ENCODE measurements at regions not wholly inside any gene's neighbourhood (a gene's known extent, or its start where the extent isn't known, plus 50 kb on each side); places are given as distances from the start of the nearest gene placed in this dataset.
"Not testable (repeated sequence)": the region's sequence is repeated elsewhere in the genome, so short reads cannot be mapped to it uniquely, and the experiment has no call there.

DNA sequence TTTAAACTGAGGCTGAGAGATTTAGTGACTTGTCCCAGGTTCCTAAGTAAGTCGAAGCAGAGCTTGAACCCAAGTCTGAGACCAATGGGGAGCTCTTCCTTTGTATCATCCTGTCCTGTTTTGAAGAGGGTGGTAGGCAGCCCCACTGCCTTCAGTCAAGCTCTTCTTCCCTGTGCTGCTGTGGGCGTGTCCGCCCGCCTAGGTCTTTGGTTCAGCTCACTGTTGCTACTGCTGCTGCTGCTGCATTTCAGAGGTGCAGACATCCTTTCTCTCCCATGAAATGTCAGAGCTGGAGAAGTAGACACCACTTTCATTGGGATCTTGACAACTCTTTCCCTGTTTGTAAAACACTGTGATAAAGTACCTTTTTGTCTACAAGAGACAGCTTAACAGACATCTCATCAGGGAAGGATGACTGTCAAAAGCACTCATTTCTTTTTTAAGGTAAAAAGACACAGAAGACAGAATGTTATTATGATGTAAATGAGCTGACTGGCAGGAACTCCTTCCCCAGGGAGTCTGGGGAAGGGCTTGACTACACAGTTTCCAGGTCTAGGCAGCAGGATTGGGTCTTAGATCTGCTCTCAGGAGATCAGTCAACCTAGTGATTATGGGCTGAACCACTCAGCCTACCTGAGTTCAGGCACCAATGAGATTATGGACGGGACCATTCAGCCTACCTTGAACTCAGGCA lies 91.7 kb upstream of the TRIB2 start:
- no peak for TF ChIP-seq CTCF (IDR thresholded peaks at IDR 0.05)
- no peak for DNase-seq (ENCODE audit: low spot score)
- Histone ChIP-seq H3K4me3 (no peak overlapping the region), H3K27ac (no peak overlapping the region)

GRCh38 chr2:12628541-12628940 lies 88.2 kb upstream of the TRIB2 start:
- H3K27ac ChIP-seq; DNase-seq (ENCODE audit: low spot score); H3K4me3 ChIP-seq: not testable (repeated sequence)

DNA sequence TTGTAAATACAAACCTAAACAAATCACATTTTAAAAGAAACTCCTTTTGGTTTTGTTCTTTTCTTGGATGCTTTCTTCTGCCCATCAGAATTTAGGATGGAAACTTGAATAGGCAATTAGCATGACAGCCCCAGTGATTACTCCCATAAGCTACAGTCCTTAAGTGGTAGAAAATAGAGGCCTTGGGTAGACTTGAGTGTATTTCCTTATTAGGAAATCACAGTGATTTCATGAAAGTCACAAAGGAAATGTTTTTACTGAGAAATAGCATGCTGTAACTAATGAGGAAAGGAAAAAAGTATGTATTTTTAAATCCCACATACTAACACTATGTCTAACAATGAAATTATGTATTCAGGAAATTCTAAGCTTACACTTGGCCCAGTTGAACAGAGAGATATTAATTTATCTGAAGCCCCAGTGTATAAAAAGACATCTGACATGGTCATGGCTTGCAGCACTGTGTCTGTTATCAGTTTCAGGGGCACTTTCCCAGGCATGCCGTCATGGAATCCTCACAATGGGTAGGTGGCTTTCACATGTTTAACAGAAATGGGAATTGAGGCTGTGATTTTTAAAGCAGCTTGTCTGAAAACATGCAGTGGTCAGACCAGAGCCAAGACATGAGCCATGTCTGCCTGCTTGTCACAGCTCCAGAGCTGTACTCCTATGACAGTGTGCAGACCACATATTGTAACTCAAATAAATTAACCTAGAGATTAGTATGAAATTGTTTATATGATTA lies 79.7 kb upstream of the TRIB2 start:
- Histone ChIP-seq H3K4me3 (no peak overlapping the region), H3K27ac (peak overlapping the region in 1 of 2 donors; percentile 5)
- no peak for DNase-seq (ENCODE audit: low spot score)
- TF ChIP-seq CTCF (IDR thresholded peaks at IDR 0.05) = no peak

DNA sequence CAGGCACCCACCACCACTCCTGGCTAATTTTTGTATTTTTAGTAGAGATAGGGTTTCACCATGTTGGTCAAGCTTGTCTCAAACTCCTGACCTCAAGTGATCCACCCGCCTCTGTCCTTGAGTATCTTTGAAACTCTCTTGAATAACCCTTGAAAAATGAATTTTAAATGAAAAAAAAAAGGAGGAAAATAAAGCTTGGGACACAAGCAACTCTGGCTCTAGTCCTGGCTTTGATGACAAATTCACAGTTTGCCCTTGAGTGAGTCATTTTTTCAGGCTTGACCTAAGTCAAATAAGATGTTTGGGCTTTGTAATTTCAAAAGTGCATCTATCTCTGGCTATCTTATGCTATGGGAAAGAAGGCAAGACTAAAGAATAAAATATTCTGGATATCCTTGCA lies 79.0 kb upstream of the TRIB2 start:
- H3K27ac ChIP-seq = no peak overlapping the region

DNA sequence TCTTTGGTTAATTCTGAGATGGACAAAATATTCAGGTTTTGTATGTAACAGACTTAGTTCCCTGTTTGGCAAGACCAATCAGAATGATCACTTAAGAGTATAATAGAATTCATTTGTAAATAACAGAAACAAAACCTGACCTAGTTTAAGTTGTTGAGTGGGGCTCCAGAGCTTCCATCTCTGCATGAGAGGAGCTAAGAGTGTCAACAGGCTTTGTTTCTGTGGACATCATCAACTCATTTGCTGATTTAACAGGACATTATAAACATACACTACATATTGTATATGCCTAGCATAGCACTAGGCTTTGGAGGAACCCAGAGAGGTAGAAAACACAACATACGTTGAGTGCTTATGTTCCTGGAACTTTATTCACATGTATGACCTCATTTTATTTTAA lies 75.3 kb upstream of the TRIB2 start:
- Histone ChIP-seq H3K4me3 (no peak overlapping the region), H3K27ac (no peak overlapping the region)
- no peak for DNase-seq (ENCODE audit: low spot score)
- no peak for TF ChIP-seq CTCF (IDR thresholded peaks at IDR 0.05)

More for the DNA sequence above, 79.0 kb upstream of the TRIB2 start:
- TF ChIP-seq CTCF (IDR thresholded peaks at IDR 0.05) = no peak
- H3K4me3 ChIP-seq = no peak overlapping the region
- DNase-seq (ENCODE audit: low spot score) = no peak

DNA sequence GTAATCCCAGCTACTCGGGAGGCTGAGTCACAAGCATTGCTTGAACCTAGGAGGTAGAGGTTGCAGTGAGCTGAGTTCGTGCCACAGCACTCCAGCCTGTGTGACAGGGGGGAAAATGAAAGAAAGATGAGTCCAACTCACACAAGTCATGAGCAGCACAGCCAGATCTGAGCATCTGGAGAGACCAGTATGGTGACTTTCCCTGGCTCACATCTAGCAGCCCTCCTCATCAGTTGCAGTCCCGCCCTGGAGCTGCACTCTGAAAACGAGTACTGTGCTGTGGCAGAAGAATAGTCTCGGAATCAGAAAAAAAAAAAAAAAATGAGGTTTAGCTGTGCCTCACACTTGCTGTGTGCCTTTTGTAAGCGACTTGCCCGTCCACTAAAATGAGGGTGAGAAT lies 74.4 kb upstream of the TRIB2 start:
- no peak overlapping the region for H3K27ac ChIP-seq
- TF ChIP-seq CTCF (IDR thresholded peaks at IDR 0.05) = no peak
- no peak for DNase-seq (ENCODE audit: low spot score)

GRCh38 chr2:12642859-12643258 lies 73.9 kb upstream of the TRIB2 start:
- H3K27ac ChIP-seq = no peak overlapping the region
- DNase-seq (ENCODE audit: low spot score) = no peak
- TF ChIP-seq CTCF (IDR thresholded peaks at IDR 0.05) = no peak
- H3K4me3 ChIP-seq = no peak overlapping the region

More for the DNA sequence above, 74.4 kb upstream of the TRIB2 start:
- no peak overlapping the region for H3K4me3 ChIP-seq

Data from coronary artery (tissue), 2 donors.